ENCODE measurements at regions not wholly inside any gene's neighbourhood (a gene's known extent, or its start where the extent isn't known, plus 50 kb on each side); places are given as distances from the start of the nearest gene placed in this dataset.

DNA sequence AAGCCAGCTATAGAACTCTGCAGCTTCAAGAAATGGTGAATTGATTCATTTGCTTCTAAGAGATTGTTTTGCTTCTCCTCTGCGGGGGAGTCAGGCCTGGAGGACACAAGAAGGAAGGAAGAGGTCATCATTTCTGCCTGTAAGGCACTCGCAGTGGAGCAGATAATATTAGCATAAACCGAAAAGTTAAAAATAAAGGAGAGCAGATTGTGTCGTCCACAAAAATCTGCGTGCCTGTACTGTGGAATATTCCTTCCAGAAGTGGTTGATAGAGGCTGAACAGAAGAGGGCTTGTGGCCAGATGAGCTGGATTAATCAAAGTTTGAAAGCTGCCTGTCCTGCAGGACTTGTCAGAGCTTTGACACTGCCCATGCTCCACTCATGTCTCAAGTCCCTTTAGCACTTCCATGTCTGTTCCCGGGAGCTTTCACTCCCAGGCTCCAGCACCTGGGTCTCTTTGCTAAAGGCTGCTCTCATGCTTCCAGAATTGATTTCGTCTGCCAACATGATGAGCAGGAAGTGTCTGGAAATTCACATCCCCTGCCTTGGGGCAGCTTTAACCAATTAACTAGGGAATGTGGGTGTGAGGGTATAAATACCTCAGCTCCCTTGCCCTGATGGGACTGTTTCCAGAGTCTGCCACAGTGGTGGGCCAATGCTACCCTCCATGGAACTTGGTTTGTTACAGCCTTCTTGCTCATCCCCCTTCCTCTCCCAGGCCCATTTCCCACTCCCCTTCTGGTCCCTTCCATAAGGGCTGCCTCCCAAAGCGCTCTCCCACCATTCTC, 65.1 kb upstream of the STX16 start:
- TF ChIP-seq, protein P1, sequence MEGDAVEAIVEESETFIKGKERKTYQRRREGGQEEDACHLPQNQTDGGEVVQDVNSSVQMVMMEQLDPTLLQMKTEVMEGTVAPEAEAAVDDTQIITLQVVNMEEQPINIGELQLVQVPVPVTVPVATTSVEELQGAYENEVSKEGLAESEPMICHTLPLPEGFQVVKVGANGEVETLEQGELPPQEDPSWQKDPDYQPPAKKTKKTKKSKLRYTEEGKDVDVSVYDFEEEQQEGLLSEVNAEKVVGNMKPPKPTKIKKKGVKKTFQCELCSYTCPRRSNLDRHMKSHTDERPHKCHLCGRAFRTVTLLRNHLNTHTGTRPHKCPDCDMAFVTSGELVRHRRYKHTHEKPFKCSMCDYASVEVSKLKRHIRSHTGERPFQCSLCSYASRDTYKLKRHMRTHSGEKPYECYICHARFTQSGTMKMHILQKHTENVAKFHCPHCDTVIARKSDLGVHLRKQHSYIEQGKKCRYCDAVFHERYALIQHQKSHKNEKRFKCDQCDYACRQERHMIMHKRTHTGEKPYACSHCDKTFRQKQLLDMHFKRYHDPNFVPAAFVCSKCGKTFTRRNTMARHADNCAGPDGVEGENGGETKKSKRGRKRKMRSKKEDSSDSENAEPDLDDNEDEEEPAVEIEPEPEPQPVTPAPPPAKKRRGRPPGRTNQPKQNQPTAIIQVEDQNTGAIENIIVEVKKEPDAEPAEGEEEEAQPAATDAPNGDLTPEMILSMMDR (IDR thresholded peaks at IDR 0.05): no peak
- no peak for TF ChIP-seq POLR2A (IDR thresholded peaks at IDR 0.05)

Measured in thyroid gland (tissue), 4 donors.